Neutrophil (primary cell): ENCODE measurements at regions not wholly inside any gene's neighbourhood (a gene's known extent, or its start where the extent isn't known, plus 50 kb on each side); places are given as distances from the start of the nearest gene placed in this dataset.

Experiments used
- H3K27ac ChIP-seq: fragments of 200-600 bp; sonication (generic); 2 replicates; pipeline ENCODE4 v1.5.1; 2016; ENCODE audit warnings: mild to moderate bottlenecking, moderate library complexity
- H3K27me3 ChIP-seq: fragments of 200-600 bp; sonication (generic); 2 replicates; pipeline ENCODE4 v1.6.0; 2016; ENCODE audit warnings: mild to moderate bottlenecking
- H3K36me3 ChIP-seq: fragments of 200-600 bp; sonication (generic); 2 replicates; pipeline ENCODE4 v1.5.1; 2017
- H3K4me1 ChIP-seq, 2 experiments: fragments of 200-600 bp in 1 of 2; sonication (generic) in 1 of 2; 1 replicate in 1 of 2; 2 replicates in 1 of 2; pipeline versions ENCODE4 v1.5.1 to v1.6.1; 2013 to 2016; ENCODE audit warnings: low read depth in 1 of 2, low read length in 1 of 2, mild to moderate bottlenecking in 1 of 2, moderate library complexity in 1 of 2; ENCODE audit not compliant: control insufficient read depth in 1 of 2, insufficient read depth in 1 of 2
- H3K4me3 ChIP-seq, 2 experiments: fragments of 200-600 bp in 1 of 2; sonication (generic) in 1 of 2; 1 replicate in 1 of 2; 2 replicates in 1 of 2; pipeline ENCODE4 v1.5.1; 2013 to 2016; ENCODE audit warnings: low read depth in 1 of 2, low read length in 1 of 2, mild to moderate bottlenecking in 1 of 2, moderate library complexity in 1 of 2
- H3K9me3 ChIP-seq: fragments of 200-600 bp; sonication (generic); 2 replicates; pipeline ENCODE4 v1.5.1; 2016
- TF ChIP-seq, protein P1 (sequence below): fragments of 200-600 bp; sonication (generic); IDR thresholded peaks from 2 replicates; pipeline ENCODE4 v1.5.1; 2016; ENCODE audit warnings: antibody characterized with exemption

DNA sequence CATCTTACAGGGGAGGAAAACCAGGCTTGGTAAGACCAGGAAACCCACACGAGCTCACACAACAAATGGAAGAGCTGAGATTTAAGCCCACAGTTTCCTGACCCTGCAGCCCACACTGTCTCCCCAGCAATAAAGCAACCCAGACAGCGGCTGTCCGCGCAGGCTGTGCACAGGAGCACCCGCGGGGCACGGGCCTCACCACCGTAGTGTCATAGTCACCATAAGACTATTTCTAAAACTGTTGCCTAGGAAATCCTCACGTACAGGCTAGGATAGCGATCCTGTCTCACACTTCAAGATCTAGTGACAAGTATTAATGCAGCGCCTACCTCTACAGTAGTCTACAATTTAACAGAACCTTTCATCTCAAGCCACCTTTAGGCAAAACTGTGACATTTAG is 54.0 kb upstream of the SYT6 start:
- Histone ChIP-seq H3K27me3 (peaks cover 77% of the 10 kb centered on the region), H3K4me1 (no peaks in the 10 kb centered on the region), H3K4me3 (no peak overlapping the region), H3K9me3 (no peaks in the 10 kb centered on the region), H3K36me3 (no peaks in the 10 kb centered on the region), H3K27ac (no peak overlapping the region)
- TF ChIP-seq, protein P1, sequence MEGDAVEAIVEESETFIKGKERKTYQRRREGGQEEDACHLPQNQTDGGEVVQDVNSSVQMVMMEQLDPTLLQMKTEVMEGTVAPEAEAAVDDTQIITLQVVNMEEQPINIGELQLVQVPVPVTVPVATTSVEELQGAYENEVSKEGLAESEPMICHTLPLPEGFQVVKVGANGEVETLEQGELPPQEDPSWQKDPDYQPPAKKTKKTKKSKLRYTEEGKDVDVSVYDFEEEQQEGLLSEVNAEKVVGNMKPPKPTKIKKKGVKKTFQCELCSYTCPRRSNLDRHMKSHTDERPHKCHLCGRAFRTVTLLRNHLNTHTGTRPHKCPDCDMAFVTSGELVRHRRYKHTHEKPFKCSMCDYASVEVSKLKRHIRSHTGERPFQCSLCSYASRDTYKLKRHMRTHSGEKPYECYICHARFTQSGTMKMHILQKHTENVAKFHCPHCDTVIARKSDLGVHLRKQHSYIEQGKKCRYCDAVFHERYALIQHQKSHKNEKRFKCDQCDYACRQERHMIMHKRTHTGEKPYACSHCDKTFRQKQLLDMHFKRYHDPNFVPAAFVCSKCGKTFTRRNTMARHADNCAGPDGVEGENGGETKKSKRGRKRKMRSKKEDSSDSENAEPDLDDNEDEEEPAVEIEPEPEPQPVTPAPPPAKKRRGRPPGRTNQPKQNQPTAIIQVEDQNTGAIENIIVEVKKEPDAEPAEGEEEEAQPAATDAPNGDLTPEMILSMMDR: no peak

DNA sequence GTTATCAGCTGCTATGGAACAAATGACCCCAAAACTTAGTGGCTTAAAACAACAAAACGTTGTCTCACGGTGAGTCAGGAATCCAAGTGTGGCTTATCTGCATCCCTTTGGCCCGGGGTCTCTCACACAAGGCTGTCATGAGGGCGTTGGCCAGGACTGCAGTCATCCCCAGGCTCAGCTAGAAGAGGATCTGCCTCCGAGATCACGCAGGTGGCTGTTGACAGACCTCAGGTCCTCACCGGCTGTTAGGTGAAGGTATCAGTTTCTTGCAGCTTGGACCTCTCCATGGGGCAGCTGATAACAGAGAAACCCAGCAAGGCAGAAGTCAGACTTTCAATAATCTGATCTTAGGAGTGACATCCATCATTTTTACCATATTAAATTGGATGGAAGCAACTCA is 52.7 kb upstream of the SYT6 start:
- H3K27me3 ChIP-seq: peaks cover 79% of the 10 kb centered on the region
- no peaks in the 10 kb centered on the region for H3K36me3 ChIP-seq
- TF ChIP-seq, protein P1: no peak
- no peaks in the 10 kb centered on the region for H3K4me1 ChIP-seq
- no peak overlapping the region for H3K27ac ChIP-seq
- H3K9me3 ChIP-seq: no peaks in the 10 kb centered on the region
- no peak overlapping the region for H3K4me3 ChIP-seq

DNA sequence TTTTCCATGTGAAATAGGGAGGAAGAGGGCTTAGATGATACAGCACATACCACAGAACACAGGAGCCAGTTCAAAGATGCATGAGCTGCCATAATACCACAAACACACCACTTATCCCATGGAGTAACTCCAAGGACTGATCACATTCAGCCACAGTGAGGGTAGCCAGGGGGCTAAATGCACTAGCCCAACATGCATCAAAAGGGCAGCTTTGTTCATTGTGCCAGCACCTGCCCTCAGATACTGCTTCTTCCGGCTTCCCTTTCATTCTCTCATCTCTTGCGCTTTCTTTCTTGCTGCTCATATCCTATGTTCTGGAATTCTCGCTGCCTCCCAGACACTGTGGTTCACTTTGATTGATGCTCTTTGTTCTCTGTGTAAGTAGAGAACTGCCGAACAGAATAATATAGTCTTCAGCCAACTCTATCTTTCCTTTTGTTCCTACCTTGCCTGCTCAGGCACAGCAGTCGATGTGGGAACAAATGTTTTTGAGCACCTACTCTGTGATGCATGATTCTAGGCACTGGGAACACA is 50.0 kb upstream of the SYT6 start:
- peaks cover 77% of the 10 kb centered on the region for H3K27me3 ChIP-seq
- TF ChIP-seq, protein P1: no peak

More for the DNA sequence above, 50.0 kb upstream of the SYT6 start:
- no peaks in the 10 kb centered on the region for H3K4me1 ChIP-seq
- H3K27ac ChIP-seq: no peak overlapping the region
- no peaks in the 10 kb centered on the region for H3K9me3 ChIP-seq
- H3K4me3 ChIP-seq: no peak overlapping the region
- no peaks in the 10 kb centered on the region for H3K36me3 ChIP-seq
